Left kidney (tissue), 1 donor: ENCODE measurements at regions not wholly inside any gene's neighbourhood (a gene's known extent, or its start where the extent isn't known, plus 50 kb on each side); places are given as distances from the start of the nearest gene placed in this dataset.

Experiments
- DNase-seq: peaks from one replicate; pipeline ENCODE4 v3.0.0-alpha.2; 2013

GRCh38 chr2:151156431-151156830, 105.2 kb downstream of the RBM43 start:
- no peak for DNase-seq

- no peak for DNase-seq
Measured at GRCh38 chr2:151153601-151154000, 108.1 kb downstream of the RBM43 start.

GRCh38 chr2:151150331-151151320, 111.0 kb downstream of the RBM43 start:
- no peak for DNase-seq

- no peak for DNase-seq
Measured at GRCh38 chr2:151138507-151138906, 123.2 kb downstream of the RBM43 start.

- DNase-seq = no peak
Measured at GRCh38 chr2:151137526-151137925, 124.1 kb downstream of the RBM43 start.

GRCh38 chr2:151120011-151120410, 141.7 kb downstream of the RBM43 start:
- no peak for DNase-seq

GRCh38 chr2:151119374-151119773, 142.3 kb downstream of the RBM43 start:
- DNase-seq = no peak

- DNase-seq = no peak
Measured at GRCh38 chr2:151118269-151118668, 143.4 kb downstream of the RBM43 start.

GRCh38 chr2:151114874-151115273, 146.8 kb downstream of the RBM43 start:
- no peak for DNase-seq

GRCh38 chr2:151113318-151113717, 148.3 kb downstream of the RBM43 start:
- no peak for DNase-seq

- no peak for DNase-seq
Measured at GRCh38 chr2:151111599-151112278, 149.9 kb downstream of the RBM43 start.

GRCh38 chr2:151106805-151107506, 154.7 kb downstream of the RBM43 start:
- DNase-seq = no peak

- DNase-seq = no peak
Measured at GRCh38 chr2:151103551-151103950, 158.1 kb downstream of the RBM43 start.

GRCh38 chr2:151102226-151102625, 159.4 kb downstream of the RBM43 start:
- DNase-seq = no peak

GRCh38 chr2:151098841-151099240, 162.8 kb downstream of the RBM43 start:
- DNase-seq = no peak

GRCh38 chr2:151097895-151098294, 163.8 kb downstream of the RBM43 start:
- no peak for DNase-seq

- no peak for DNase-seq
Measured at GRCh38 chr2:151097128-151097527, 164.5 kb downstream of the RBM43 start.

- DNase-seq = no peak
Measured at GRCh38 chr2:151096235-151096634, 165.4 kb downstream of the RBM43 start.

GRCh38 chr2:151095463-151095862, 166.2 kb downstream of the RBM43 start:
- DNase-seq = no peak

- DNase-seq = no peak
Measured at GRCh38 chr2:151091583-151091982, 170.1 kb downstream of the RBM43 start.

- DNase-seq = no peak
Measured at GRCh38 chr2:151087377-151087776, 174.3 kb downstream of the RBM43 start.

GRCh38 chr2:151085181-151085611, 176.5 kb downstream of the RBM43 start:
- DNase-seq = no peak
